Activated CD8-positive, alpha-beta T cell treated with anti-CD3 and anti-CD28 coated beads for 36 hours (primary cell): ENCODE measurements at regions not wholly inside any gene's neighbourhood (a gene's known extent, or its start where the extent isn't known, plus 50 kb on each side); places are given as distances from the start of the nearest gene placed in this dataset.
"Not testable (repeated sequence)": the region's sequence is repeated elsewhere in the genome, so short reads cannot be mapped to it uniquely, and the experiment has no call there.

ENCODE experiments used
- ATAC-seq: fragments of 200-7000 bp; cut with Tn5 transposase; one replicate; pipeline ENCODE4 v1.10.0; 2021; ENCODE audit warnings: mild to moderate bottlenecking, moderate library complexity
- CTCF ChIA-PET: fragments of 350-600 bp; sonication (Branson Sonifier 250); formaldehyde crosslinking; loops from one replicate; lab custom pipeline; 2021; ENCODE audit warnings: antibody characterized with exemption; lab: Charles Lee
- POLR2A ChIA-PET: fragments of 350-600 bp; sonication (Branson Sonifier 250); formaldehyde crosslinking; loops from one replicate; lab custom pipeline; 2021; ENCODE audit warnings: antibody characterized with exemption; lab: Charles Lee
- DNase-seq: peaks from one replicate; pipeline ENCODE4 v3.0.0-alpha.2; 2020
- H3K27ac Mint-ChIP-seq: one replicate; pipeline ENCODE4 v1.8.0; 2021; ENCODE audit warnings: mild to moderate bottlenecking, mixed read lengths
- H3K27me3 Mint-ChIP-seq: one replicate; pipeline ENCODE4 v1.8.0; 2021; ENCODE audit warnings: mixed read lengths
- H3K36me3 Mint-ChIP-seq: one replicate; pipeline ENCODE4 v1.8.0; 2021; ENCODE audit warnings: low read depth, mixed read lengths
- H3K4me1 Mint-ChIP-seq: one replicate; pipeline ENCODE4 v1.8.0; 2021; ENCODE audit warnings: low read depth, mixed read lengths
- H3K4me3 Mint-ChIP-seq: one replicate; pipeline ENCODE4 v1.8.0; 2021; ENCODE audit warnings: mild to moderate bottlenecking, moderate library complexity, mixed read lengths
- H3K9me3 Mint-ChIP-seq: one replicate; pipeline ENCODE4 v1.8.0; 2021; ENCODE audit warnings: mixed read lengths
- CTCF ChIP-seq: fragments of 200-600 bp; IDR thresholded peaks from one replicate; pipeline ENCODE4 v1.8.0; 2022; ENCODE audit warnings: antibody characterized with exemption, mild to moderate bottlenecking
- intact Hi-C: fragments of 100-400 bp; cut with micrococcal nuclease; formaldehyde crosslinking; loops from one replicate; pipeline ENCODE4 v1.10.0; 2022

- H3K36me3 Mint-ChIP-seq, H3K9me3 Mint-ChIP-seq, DNase-seq, ATAC-seq, H3K27me3 Mint-ChIP-seq, H3K27ac Mint-ChIP-seq, H3K4me1 Mint-ChIP-seq, CTCF ChIA-PET, POLR2A ChIA-PET, intact Hi-C loops, H3K4me3 Mint-ChIP-seq: not testable (repeated sequence)
Measured at GRCh38 chr12:76971216-76971879, 92.5 kb upstream of the CSRP2 start.

- CTCF ChIA-PET: interaction anchor here (0.6 to 1.5 kb wide), 2 partner anchors 44 to 864 kb away, joined by 3 to 7 read pairs; no protein-coding TSS in a partner anchor
- no peak for ATAC-seq
- POLR2A ChIA-PET: no interaction called here
- intact Hi-C loops: no loop called here
- peaks cover 5% of the 10 kb centered on the region for H3K4me1 Mint-ChIP-seq
- TF ChIP-seq CTCF: no peak
- DNase-seq: no peak
- peaks cover 6% of the 10 kb centered on the region for H3K9me3 Mint-ChIP-seq
- H3K36me3 Mint-ChIP-seq: no peaks in the 10 kb centered on the region
- H3K27me3 Mint-ChIP-seq: no peaks in the 10 kb centered on the region
- no peak overlapping the region for H3K4me3 Mint-ChIP-seq
- no peak overlapping the region for H3K27ac Mint-ChIP-seq
Measured at GRCh38 chr12:76967181-76967885, 88.5 kb upstream of the CSRP2 start.

- H3K4me1 Mint-ChIP-seq: no peaks in the 10 kb centered on the region
- POLR2A ChIA-PET: no interaction called here
- TF ChIP-seq CTCF: no peak
- no peak for ATAC-seq
- peaks cover 4% of the 10 kb centered on the region for H3K27me3 Mint-ChIP-seq
- DNase-seq: no peak
- no peak overlapping the region for H3K4me3 Mint-ChIP-seq
- peaks cover 4% of the 10 kb centered on the region for H3K9me3 Mint-ChIP-seq
- no peaks in the 10 kb centered on the region for H3K36me3 Mint-ChIP-seq
- H3K27ac Mint-ChIP-seq: no peak overlapping the region
- intact Hi-C loops: no loop called here
- CTCF ChIA-PET: interaction anchor here (1.4 kb wide), 1 partner anchor 46 kb away, joined by 5 read pairs; no protein-coding TSS in a partner anchor
Measured at GRCh38 chr12:76964784-76965571, 86.2 kb upstream of the CSRP2 start.

GRCh38 chr12:76962099-76962498, 83.3 kb upstream of the CSRP2 start:
- Mint-ChIP-seq H3K4me3 (no peak overlapping the region), H3K4me1 (no peaks in the 10 kb centered on the region), H3K27ac (no peak overlapping the region), H3K27me3 (peaks cover 4% of the 10 kb centered on the region), H3K9me3 (no peaks in the 10 kb centered on the region), H3K36me3 (no peaks in the 10 kb centered on the region)
- CTCF ChIA-PET: no interaction called here
- DNase-seq (no peak), ATAC-seq (no peak)
- POLR2A ChIA-PET: no interaction called here
- intact Hi-C loops: no loop called here
- TF ChIP-seq CTCF: no peak

GRCh38 chr12:76957301-76957700, 78.5 kb upstream of the CSRP2 start:
- H3K27ac Mint-ChIP-seq: no peak overlapping the region
- H3K4me3 Mint-ChIP-seq: no peak overlapping the region
- no peak for ATAC-seq
- no peak for TF ChIP-seq CTCF
- ChIA-PET POLR2A (no interaction called here), CTCF (interaction anchor here (1.0 to 1.1 kb wide), 2 partner anchors 27 to 29 kb away, joined by 3 read pairs; no protein-coding TSS in a partner anchor)
- intact Hi-C loops: no loop called here
- H3K27me3 Mint-ChIP-seq: peaks cover 10% of the 10 kb centered on the region
- H3K4me1 Mint-ChIP-seq: no peaks in the 10 kb centered on the region
- H3K36me3 Mint-ChIP-seq: no peaks in the 10 kb centered on the region
- no peaks in the 10 kb centered on the region for H3K9me3 Mint-ChIP-seq
- DNase-seq: no peak
